ENCODE measurements at regions not wholly inside any gene's neighbourhood (a gene's known extent, or its start where the extent isn't known, plus 50 kb on each side); places are given as distances from the start of the nearest gene placed in this dataset.
"Not testable (repeated sequence)": the region's sequence is repeated elsewhere in the genome, so short reads cannot be mapped to it uniquely, and the experiment has no call there.

GRCh38 chr1:25022361-25023189 is 92.5 kb upstream of the RUNX3 start:
- DNase-seq: peak; percentile 47 to 95 (median 70)

GRCh38 chr1:25021591-25022215 is 91.6 kb upstream of the RUNX3 start:
- DNase-seq: no peak

GRCh38 chr1:25020851-25021590 is 90.9 kb upstream of the RUNX3 start:
- DNase-seq: no peak

- no peak for DNase-seq
Measured at GRCh38 chr1:25020173-25020845, 90.2 kb upstream of the RUNX3 start.

GRCh38 chr1:25019337-25020172 is 89.5 kb upstream of the RUNX3 start:
- DNase-seq: no peak

- DNase-seq: no peak
Measured at GRCh38 chr1:25018943-25019336, 88.9 kb upstream of the RUNX3 start.

GRCh38 chr1:25018110-25018735 is 88.1 kb upstream of the RUNX3 start:
- DNase-seq: peak in 1 of 3 donors; percentile 60

- DNase-seq: no peak
Measured at GRCh38 chr1:25017436-25018109, 87.5 kb upstream of the RUNX3 start.

- no peak for DNase-seq
Measured at GRCh38 chr1:25012966-25013962, 83.2 kb upstream of the RUNX3 start.

- no peak for DNase-seq
Measured at GRCh38 chr1:25011943-25012638, 82.0 kb upstream of the RUNX3 start.

GRCh38 chr1:25011275-25011674 is 81.2 kb upstream of the RUNX3 start:
- DNase-seq: no peak

GRCh38 chr1:25009671-25010262 is 79.7 kb upstream of the RUNX3 start:
- no peak for DNase-seq

GRCh38 chr1:25008192-25008485 is 78.1 kb upstream of the RUNX3 start:
- DNase-seq: no peak

- DNase-seq: not testable (repeated sequence)
Measured at GRCh38 chr1:25007390-25008191, 77.5 kb upstream of the RUNX3 start.

GRCh38 chr1:25006770-25007169 is 76.7 kb upstream of the RUNX3 start:
- DNase-seq: peak in 2 of 3 donors; percentile 40 to 60

GRCh38 chr1:25004355-25004754 is 74.3 kb upstream of the RUNX3 start:
- DNase-seq: no peak

Data from muscle of back (tissue), 3 donors.